H1 (cell line): ENCODE measurements at regions not wholly inside any gene's neighbourhood (a gene's known extent, or its start where the extent isn't known, plus 50 kb on each side); places are given as distances from the start of the nearest gene placed in this dataset.

Source experiments
- CBX5 ChIP-seq: fragments of 300-800, 300-1000 bp; sonication (generic); IDR thresholded peaks from 2 replicates; pipeline ENCODE4 v1.7.1; 2016; ENCODE audit warnings: antibody characterized with exemption, low read length, low read depth
- CEBPB ChIP-seq: IDR thresholded peaks from 2 replicates; pipeline ENCODE4 v1.6.1; 2012; ENCODE audit warnings: low read depth, low read length
- GABPA ChIP-seq: IDR thresholded peaks from 2 replicates; pipeline ENCODE4 v1.6.1; 2011; ENCODE audit warnings: mild to moderate bottlenecking, low read length, moderate library complexity, borderline replicate concordance; ENCODE audit not compliant: insufficient read depth
- POLR2AphosphoS5 ChIP-seq: IDR thresholded peaks from 2 replicates; pipeline ENCODE4 v1.6.1; 2011; ENCODE audit warnings: low read depth, low read length
- SIN3A ChIP-seq, 2 experiments: IDR thresholded peaks in 1 of 2; conservative IDR thresholded peaks in 1 of 2; 2 replicates each; pipeline ENCODE4 v1.6.1; 2011 to 2012; ENCODE audit warnings: low read length in 2 of 2, improper control_type of control experiment in 1 of 2, low read depth in 1 of 2, mild to moderate bottlenecking in 1 of 2
- ZNF274 ChIP-seq: IDR thresholded peaks from 2 replicates; pipeline ENCODE4 v1.7.0; 2012; ENCODE audit warnings: low read length, borderline replicate concordance; ENCODE audit errors: extremely low read depth
- TF ChIP-seq, protein P1 (sequence below), 3 experiments: IDR thresholded peaks; 1 replicate in 2 of 3; 2 replicates in 1 of 3; pipeline versions ENCODE4 v1.5.1 to v1.6.1; 2011; ENCODE audit warnings: low read length in 3 of 3, mild to moderate bottlenecking in 3 of 3, inconsistent platforms in 2 of 3, low read depth in 1 of 3, moderate library complexity in 1 of 3; ENCODE audit not compliant: insufficient read depth in 1 of 3; ENCODE audit errors: control extremely low read depth in 1 of 3

DNA sequence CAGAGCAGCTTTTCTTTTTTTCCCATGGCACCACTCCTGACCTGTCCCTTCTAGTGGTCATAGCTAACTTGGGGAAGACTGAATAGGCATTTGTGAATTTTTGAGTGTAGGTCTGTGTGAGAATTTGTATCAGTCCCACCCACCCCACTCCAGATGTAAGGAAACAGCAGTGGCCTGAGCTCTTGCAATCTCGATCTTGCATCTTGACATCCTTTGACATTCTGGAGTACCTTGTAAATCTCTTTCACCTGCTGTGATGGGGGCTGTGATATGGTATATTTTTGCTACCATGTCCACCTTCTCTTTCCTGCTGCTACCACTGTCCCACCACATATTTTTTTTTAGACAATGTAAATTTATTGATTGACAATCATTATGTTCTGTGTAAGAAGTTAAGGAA, 289.3 kb downstream of the MAP2K6 start:
- TF ChIP-seq POLR2AphosphoS5 (no peak), CBX5 (no peak), CEBPB (no peak), SIN3A (conservative IDR thresholded peaks at IDR 0.05 in 1 of 2, IDR thresholded peaks at IDR 0.05 in 1 of 2; ENCODE audit: low read depth in 1 of 2, low read length in 2 of 2) (no peak), GABPA (no peak), ZNF274 (no peak)
- TF ChIP-seq, protein P1, sequence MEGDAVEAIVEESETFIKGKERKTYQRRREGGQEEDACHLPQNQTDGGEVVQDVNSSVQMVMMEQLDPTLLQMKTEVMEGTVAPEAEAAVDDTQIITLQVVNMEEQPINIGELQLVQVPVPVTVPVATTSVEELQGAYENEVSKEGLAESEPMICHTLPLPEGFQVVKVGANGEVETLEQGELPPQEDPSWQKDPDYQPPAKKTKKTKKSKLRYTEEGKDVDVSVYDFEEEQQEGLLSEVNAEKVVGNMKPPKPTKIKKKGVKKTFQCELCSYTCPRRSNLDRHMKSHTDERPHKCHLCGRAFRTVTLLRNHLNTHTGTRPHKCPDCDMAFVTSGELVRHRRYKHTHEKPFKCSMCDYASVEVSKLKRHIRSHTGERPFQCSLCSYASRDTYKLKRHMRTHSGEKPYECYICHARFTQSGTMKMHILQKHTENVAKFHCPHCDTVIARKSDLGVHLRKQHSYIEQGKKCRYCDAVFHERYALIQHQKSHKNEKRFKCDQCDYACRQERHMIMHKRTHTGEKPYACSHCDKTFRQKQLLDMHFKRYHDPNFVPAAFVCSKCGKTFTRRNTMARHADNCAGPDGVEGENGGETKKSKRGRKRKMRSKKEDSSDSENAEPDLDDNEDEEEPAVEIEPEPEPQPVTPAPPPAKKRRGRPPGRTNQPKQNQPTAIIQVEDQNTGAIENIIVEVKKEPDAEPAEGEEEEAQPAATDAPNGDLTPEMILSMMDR (IDR thresholded peaks at IDR 0.05; ENCODE audit: control extremely low read depth in 1 of 3, insufficient read depth in 1 of 3, low read depth in 1 of 3, low read length in 3 of 3): no peak
